ENCODE measurements at regions not wholly inside any gene's neighbourhood (a gene's known extent, or its start where the extent isn't known, plus 50 kb on each side); places are given as distances from the start of the nearest gene placed in this dataset.

- TF ChIP-seq CTCF (conservative IDR thresholded peaks at IDR 0.05), result no peak
- no peak overlapping the region for H3K27ac ChIP-seq
These were observed 269.7 kb upstream of the PCDH7 start for GRCh38 chr4:30450474-30450873.

GRCh38 chr4:30454504-30454903, 265.7 kb upstream of the PCDH7 start:
- TF ChIP-seq CTCF (conservative IDR thresholded peaks at IDR 0.05), result no peak
- H3K27ac ChIP-seq, result no peak overlapping the region

GRCh38 chr4:30456716-30457115, 263.5 kb upstream of the PCDH7 start:
- no peak overlapping the region for H3K27ac ChIP-seq
- no peak for TF ChIP-seq CTCF (conservative IDR thresholded peaks at IDR 0.05)

GRCh38 chr4:30460818-30461217, 259.4 kb upstream of the PCDH7 start:
- TF ChIP-seq CTCF (conservative IDR thresholded peaks at IDR 0.05), result no peak
- no peak overlapping the region for H3K27ac ChIP-seq

- no peak for TF ChIP-seq CTCF (conservative IDR thresholded peaks at IDR 0.05)
These were observed 259.0 kb upstream of the PCDH7 start for GRCh38 chr4:30461218-30461617.

GRCh38 chr4:30462445-30463090, 257.6 kb upstream of the PCDH7 start:
- no peak overlapping the region for H3K27ac ChIP-seq
- no peak for TF ChIP-seq CTCF (conservative IDR thresholded peaks at IDR 0.05)

More at GRCh38 chr4:30461218-30461617, 259.0 kb upstream of the PCDH7 start:
- no peak overlapping the region for H3K27ac ChIP-seq

- no peak overlapping the region for H3K27ac ChIP-seq
- TF ChIP-seq CTCF (conservative IDR thresholded peaks at IDR 0.05), result no peak
These were observed 248.3 kb upstream of the PCDH7 start for GRCh38 chr4:30471861-30472260.

Data from VCaP (cell line).